GM19025 (cell line): ENCODE measurements at regions not wholly inside any gene's neighbourhood (a gene's known extent, or its start where the extent isn't known, plus 50 kb on each side); places are given as distances from the start of the nearest gene placed in this dataset.
A peak's percentile ranks its signal among the peaks of the same experiment; 100 is the strongest.

Source experiments
- ATAC-seq: cut with Tn5 transposase; IDR thresholded peaks from one replicate; pipeline ENCODE4 v1.9.1; 2021; ENCODE audit warnings: mild to moderate bottlenecking, low read depth, moderate library complexity; ENCODE audit not compliant: unreplicated experiment

DNA sequence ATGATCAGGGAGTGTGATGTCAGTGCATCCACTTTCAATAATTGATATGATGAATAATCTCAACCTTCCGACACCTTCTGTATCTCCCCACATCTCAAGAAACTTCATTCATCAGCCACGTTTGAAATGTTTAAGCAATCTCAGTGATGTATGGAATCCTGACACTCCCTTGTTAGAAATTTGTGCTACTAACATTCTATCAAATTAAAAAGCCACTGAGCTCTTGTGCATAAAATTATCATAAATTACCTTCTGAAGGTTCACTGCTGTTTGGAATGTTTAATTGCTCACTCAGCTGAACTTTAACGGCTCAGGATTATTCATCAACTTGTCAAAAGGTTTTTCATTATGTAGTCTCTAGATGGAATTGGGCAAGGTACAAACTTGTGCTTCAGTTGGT lies 108.4 kb upstream of the DPH6 start:
- ATAC-seq: no peak

DNA sequence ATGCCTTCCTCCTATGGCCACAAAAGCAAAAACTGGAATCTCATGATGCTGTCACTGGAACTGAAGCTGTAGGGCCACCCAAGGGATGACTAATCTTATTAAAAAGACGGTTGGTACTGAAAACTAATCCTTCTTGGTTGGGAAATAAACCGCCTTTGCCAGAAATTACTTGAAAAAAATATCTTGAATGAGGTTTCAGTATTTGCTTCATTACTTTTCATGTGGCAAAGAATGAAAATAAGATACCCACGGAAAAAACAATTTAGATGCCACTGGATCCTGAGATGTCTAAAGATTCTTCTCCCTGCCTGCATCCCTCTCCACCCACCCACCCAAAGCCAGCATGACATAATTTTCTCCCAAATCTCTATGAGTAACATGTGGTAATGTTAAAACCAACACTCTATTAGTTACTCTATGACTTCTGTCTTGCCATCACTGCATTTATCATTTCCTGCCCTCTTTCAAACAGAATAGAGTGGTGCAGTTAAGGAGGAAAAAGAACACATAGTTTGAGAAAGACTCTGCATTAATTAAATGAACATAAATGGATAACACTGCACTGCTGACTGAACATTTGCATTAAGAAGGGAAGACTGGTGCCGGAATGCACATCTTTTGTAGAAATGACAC lies 111.8 kb upstream of the DPH6 start:
- no peak for ATAC-seq

DNA sequence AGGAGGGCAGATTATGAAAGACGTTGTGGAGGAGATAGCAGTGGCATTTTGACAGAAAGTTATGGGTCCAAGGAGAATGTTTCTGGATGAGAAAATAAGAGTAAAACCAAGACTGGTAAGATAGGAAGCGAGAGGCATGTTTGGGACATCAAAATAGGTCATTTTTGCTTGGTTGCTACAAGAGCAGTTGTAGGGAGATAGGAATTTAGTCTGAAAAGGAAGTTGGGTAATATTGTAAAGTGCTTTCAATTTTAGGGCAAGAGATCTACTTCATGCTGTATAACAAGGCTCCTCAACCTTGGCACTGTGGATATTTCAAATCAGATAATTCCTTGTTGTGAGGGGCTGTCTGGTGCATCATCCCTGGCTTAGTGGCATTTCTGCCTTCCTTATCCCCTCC lies 118.0 kb upstream of the DPH6 start:
- no peak for ATAC-seq

DNA sequence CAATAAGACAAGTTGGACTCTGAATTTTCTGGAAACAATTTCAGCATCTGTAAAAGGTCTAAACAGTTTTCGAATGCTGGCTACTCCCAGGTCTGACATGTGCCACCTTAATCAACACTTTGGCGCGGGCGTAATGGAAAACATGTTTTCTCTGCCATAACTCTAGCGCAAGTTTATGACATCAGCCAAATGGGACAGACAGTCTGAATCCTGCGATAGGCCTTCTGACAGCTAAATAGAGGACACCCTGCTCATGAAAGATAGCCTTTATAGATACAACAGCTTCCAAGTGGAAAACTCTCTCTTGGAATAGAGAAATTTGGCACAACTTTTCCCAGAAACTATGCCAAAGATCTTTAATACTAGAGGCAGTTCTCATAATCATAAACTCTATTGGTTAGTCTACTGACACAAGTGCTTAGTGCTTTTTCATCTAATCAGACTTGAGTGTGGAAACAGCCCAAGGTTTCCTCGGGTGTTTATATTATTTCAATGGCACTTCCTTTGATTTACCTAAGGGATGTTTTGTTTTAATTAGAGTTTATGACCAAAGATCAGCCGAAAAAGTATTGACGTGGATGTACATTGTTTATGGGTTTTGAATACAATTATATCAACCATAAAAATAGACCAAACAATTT lies 120.1 kb upstream of the DPH6 start:
- no peak for ATAC-seq

DNA sequence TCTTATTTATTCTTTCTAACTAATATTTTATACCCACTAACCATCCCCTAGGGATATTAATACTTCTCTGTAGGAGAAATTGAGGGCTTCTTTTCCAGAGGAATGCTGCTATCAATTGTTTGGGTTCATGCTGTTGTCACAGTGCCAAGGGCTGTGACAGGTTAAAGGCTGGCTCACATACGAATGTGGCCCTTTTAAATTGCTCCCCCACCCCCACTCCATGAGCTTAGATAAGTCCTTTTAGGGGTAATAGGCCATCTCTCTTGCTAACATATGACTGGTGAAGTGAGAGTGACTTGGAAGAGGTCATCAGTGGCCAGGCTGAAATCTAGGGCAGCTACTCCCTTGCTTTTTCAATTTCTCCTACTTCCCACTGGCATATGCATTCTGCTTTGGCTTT lies 121.9 kb upstream of the DPH6 start:
- ATAC-seq: no peak

DNA sequence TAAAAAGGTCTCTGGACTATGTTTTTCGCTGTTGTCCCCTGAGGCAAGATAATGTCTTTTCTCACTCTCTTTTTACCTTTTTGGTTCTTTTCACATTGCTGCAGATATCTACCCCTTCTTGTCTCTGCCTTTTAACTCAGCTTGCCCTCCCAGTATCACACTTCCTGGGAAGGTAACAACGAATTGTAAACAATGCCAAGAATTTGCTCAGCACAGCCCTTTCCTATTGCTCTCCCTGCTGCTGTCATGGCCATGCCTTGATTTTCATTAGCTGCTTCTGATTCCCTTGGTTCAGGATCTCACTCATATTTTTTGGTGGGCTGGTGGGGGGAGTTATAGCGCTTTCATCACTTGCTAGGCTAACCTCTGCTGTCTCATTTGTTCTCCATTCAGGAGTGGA lies 123.1 kb upstream of the DPH6 start:
- ATAC-seq: no peak

DNA sequence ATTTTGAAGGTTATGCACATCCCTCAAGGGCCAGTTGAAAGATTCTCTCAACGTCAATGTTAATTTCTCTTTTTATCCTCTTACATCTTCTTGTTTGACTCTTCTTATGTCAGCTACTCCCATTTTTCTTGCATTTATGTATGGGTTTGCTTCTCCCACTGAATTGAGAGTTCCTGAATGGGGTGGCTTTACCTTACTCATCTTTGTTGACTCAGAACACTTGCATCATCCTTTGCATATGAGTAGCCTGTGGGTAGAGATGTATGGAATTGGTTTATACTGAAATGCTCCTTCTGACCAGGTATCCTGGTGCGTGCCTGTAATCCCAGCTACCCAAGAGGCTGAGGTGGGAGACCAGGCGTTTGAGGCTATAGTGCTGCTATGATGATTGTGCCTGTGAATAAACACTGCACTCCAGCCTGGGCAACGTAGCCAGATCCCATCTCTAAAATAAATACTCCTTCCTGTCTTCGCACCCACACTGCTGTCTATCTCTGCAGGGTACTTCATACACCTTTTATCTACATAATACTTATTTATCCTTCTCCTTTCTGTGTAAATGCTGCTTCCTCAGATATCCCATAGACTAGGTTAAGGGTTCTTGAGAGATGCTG lies 123.6 kb upstream of the DPH6 start:
- no peak for ATAC-seq

DNA sequence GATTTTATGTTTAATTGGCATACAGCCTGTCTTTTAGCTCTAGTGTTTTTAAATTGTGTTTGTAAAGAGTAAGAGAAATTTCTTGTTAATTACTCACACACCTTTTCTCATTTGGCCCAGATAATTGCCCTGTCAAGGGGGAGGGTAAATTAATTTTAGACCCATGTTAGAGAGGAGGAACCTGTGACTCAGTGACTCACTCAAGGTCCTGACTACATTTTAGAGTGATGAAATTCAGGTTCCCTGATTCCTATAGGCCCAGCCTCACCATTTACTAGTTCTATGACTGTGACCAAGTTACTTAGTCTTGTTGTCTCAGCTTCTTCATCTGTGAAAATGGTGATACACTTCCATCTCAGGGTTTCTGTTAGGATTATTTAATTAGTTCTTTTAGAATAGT lies 125.2 kb upstream of the DPH6 start:
- no peak for ATAC-seq

DNA sequence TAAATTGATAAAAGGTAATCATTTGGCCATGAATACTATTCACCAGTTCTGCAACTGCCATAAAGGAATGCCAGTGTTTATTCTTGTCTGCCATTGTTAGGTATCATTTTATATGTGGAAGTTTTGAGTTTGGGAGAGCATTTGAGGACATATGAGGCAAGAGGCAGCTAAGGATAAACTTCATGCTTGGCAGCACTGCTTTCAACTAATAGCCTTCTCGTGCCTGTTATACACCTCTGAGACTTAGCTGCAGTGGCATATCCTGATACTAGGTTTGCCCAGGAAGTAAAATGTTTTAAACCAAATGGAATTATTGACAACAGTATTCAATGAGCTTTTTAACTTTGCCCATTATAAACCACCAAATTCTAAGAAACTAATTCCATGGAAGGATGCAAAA lies 126.0 kb upstream of the DPH6 start:
- no peak for ATAC-seq

DNA sequence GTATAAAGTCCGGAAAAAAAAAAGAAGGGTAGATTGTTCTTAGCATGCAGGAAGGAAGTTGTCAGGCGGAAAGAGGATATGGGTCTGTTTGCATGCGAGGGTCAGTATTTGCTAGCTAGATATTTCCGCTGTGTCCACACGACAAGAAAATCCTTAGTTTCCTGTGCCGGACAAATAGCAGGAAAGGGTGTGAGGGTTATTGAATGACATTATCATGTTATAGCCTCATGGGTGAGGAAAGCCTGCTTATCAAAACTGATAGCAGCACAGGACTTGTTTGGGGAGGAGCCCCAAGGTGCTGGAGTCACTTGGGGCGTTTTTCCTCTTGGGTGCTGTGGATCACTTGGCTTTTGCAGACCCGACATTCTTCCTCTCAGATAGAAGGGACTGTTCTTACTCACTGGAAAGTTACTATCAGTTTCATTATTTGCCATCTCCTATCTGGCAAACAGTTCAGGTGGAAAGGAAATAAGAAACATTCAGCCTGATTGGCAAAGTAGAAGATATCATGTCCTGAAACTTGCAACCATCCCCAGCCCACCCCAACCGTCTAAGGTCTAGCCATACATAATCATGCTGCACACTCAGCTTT lies 127.2 kb upstream of the DPH6 start:
- ATAC-seq: peak; percentile 64

DNA sequence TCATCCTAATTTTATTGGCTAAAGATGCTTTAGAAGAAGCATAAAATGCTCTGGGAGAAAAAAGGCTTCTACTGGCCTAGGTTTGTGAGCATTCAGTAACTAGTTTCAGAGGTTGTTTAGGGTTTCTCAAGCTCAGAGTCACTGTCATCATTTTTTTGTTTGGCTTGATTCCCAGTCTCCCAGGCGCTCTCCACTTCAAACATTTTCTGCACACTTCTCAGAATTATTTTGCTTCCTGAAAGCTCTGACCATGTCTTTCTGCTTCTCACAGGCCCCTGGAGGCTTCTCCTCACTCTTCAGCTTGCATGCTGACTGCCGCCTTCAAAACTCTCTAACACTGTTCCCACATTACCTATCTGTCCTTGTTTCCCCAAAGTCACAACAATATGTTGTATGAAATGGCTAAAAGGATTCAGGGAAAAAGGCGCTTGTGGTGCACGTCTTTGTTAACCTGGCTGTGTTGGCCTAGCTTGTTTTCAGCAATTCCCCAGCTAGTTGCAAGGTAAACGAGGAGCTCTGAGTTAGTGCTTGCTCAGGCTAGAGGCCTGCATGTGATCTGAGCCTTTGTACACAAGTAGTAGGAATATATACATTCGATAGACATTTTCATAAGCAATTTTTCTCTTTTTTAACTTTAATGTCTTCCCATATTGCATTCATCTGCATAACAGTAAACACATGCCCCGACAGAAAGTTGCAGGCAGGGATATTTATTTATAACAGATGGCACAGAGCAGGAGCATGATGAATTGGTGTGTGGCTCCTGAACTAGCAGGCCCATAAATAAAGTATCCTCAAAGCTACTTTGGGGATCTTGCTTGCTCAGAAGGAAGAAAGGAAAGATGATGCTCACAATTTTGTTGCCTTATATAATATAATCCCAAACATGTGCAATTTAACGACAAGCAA lies 129.2 kb upstream of the DPH6 start:
- no peak for ATAC-seq

DNA sequence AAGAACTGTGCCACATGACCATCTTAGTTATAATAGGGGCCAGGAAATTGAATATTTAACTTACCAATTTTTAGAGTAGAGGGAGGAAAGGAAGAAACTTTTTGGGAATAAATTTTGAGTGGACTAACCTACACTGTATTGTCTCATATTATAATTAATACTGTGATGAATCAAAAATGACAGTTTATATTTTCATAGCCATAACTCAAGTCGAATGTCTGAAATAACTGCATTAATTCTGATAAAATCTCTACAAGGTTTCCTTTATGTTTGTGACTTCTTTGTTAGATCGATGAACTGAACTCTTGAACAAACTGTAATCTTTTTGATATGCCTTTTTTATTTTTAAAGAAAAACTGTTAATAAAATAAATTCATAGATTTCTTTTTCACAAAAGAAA lies 132.8 kb upstream of the DPH6 start:
- ATAC-seq: no peak

DNA sequence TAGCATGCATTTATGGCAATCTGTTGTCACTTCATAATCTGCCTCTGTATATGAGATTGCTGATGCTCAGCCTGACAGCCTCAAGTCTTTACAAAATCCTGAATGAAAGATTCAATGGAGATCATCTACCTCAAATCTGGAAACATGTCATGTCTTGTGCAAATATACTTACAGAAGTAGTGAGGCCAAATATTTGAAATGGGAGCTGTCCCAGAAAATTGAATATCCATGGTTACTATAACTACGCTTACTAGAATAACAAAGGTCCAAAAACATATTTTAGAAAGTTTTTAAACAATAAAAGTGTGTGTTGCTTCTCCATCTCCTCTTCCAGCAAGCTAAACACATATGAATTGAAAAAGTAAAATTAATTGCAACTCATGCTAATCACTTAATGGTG lies 133.2 kb upstream of the DPH6 start:
- ATAC-seq: no peak

DNA sequence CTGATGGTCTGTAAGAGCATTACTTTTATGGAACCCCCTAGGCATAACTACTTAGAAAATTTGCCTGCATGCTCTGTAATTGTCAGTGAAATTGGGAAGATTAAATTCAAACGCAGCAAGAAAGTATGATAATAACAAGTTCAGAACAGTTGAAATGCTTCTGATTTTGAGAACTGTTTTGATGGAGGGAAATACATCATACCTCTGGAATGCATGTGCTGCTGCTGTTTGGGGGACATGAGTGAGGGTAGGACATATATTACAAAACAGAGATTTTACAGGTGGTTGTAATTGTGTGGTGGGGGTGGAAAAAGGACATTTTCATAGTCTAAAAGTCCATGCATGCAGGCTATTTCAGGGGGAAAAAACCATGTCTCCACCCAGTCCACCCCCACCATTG lies 135.0 kb upstream of the DPH6 start:
- no peak for ATAC-seq

DNA sequence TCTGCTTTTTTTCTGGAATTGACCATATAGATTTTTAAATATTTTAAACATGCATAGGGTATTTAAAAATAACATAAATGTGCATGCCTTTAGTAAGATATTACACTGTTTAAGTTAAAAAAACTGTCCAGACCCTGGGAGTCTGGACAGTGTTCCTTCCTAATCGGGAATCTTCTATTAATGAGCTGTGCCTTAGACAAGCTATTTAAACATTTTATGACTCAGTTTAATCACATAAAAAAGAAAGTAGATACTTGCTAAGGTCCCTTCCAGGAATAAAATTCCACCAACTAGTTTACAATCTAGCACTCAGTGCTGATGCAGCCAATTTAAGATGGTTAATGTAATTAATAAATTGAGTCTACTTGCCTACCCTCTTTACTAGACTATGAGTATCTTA lies 140.4 kb upstream of the DPH6 start:
- no peak for ATAC-seq

DNA sequence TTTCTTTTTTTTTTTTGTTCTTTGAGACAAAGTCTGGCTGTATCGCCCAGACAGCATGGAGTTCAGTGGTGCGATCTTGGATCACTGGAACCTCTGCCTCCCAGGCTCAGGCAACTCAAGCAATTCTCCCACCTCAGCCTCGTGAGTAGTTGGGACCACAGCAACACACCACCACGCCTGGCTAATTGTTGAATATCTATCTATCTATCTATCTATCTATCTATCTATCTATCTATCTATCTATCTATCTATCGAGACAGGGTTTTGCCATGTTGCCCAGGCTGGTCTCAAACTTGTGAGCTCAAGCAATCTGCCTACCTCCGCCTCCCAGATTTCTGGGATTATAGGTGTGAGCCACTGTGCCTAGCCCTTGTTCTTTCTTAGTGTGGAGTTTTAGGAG lies 143.3 kb upstream of the DPH6 start:
- no peak for ATAC-seq

DNA sequence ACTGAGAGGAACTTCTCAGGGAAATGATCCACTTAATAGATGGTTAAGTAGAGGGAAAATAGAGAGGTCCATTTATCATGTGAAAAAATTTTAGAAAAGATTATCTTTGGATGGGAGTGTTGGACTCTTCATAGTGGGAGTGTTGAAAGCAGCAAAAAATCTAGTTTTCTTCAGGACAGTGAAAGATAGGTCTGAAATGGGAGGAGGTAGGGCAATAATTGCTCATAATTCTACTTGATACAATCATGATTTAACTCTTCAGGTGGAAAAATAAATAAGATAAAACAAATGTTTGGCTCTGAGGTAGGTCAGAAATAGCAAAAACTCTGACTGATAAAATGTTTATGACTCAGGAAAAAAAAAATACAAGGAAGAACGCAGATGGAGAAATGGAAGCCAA lies 144.1 kb upstream of the DPH6 start:
- ATAC-seq: no peak

DNA sequence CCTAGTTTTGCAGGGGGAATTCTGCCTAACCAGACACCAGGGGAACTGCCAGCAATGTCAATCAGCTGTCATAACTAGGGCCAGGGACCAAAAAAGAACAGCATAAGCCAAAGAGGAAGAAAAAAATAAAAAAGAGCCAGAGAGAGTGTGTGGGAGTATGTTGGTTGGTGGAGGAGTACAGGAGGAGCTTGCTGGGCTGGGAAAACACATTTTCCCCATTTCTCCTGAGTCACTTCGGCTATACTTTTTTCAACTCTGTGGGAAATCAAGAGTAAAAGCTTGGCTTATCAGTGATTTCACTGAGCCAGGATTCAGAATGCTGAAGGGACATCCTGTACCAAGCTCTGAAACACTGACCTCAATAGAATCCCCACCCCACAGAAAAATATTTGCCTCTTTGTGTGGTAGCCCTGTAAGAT lies 144.7 kb upstream of the DPH6 start:
- no peak for ATAC-seq

DNA sequence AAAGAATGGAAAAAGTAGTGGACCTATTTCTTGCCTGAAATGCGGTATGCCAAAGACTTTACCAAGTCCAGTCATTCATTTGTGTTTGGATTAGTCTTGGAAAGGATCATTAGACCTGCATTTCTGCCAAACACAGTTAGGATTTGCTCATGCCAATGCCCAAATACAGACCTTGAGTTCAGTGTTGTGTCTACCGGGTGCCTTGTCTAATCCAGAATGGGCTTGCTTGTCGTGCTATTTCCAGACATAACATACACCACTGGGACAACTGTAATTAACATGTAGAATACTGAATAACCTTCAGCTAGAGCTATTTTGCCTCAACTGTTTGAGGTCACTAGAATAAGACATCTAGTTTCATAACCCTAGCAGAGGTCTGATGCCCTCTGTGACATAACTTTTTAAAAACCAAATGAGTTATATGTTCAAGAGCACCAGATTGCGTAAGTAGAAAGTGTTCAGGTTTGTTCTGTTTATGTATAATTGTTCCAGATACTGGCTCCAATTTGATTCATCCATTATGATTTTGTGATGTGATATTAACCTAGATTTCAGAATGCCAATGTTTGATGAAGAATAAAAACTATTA lies 145.3 kb upstream of the DPH6 start:
- no peak for ATAC-seq
